ENCODE measurements at regions not wholly inside any gene's neighbourhood (a gene's known extent, or its start where the extent isn't known, plus 50 kb on each side); places are given as distances from the start of the nearest gene placed in this dataset.
"Not testable (repeated sequence)": the region's sequence is repeated elsewhere in the genome, so short reads cannot be mapped to it uniquely, and the experiment has no call there.

DNA sequence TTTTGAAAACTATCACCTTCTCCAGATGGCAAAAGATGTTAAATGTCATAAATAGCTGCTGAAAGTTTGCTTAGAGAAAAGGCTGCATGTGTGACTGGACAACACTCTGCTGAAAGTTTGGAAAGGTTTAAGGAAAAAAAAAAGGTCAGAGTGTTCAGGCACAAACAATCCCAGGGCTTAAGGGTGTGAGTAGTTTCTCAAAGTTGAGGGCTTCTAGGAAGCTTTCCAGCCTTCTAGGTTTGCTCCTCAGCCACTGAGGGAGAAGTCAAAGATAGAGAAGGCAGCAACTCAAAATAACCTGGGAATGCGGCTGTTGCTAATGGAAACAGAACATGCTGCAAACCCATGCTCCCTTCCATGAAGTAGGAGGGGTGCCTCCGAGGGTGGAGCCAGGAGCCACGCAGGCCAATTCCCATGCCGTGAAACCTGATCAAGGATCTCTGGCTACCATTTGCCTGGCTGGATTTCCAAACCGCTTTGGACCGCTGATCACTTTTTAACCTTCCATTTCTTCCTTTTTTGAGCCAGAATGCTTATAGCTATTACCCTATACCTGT lies 88.0 kb downstream of the TEX51 start:
- DNase-seq (ENCODE audit: low read depth, low spot score) (no peak), ATAC-seq (no peak)
- in situ Hi-C loops (cut with HindIII; ENCODE audit: low pct_unique_long_range_greater_than_20kb, low sequenced_read_pairs) (no loop called here), intact Hi-C loops (cut with micrococcal nuclease; ENCODE audit: unreplicated experiment) (no loop called here)
- Histone ChIP-seq H3K4me3 (ENCODE audit: low read depth in 2 of 2, low read length in 2 of 2) (no peak overlapping the region), H3K27me3 (ENCODE audit: control insufficient read depth, insufficient read depth, low read length) (peaks cover 12% of the 10 kb centered on the region), H3K9me3 (ENCODE audit: control insufficient read depth, insufficient read depth, low read depth, low read length) (no peaks in the 10 kb centered on the region), H3K4me1 (ENCODE audit: control insufficient read depth, insufficient read depth, low read length) (no peaks in the 10 kb centered on the region), H3K36me3 (ENCODE audit: control insufficient read depth, insufficient read depth, low read length) (no peaks in the 10 kb centered on the region), H3K27ac (ENCODE audit: low read length) (no peak overlapping the region)
- BruUV-seq (replicated peaks) = no TSS peak
- POLR2A ChIA-PET = no interaction called here
- TF ChIP-seq SIN3A (IDR thresholded peaks at IDR 0.05; ENCODE audit: borderline replicate concordance, insufficient read depth, low read depth, low read length) (no peak), POLR2AphosphoS5 (IDR thresholded peaks at IDR 0.05; ENCODE audit: low read depth, low read length) (no peak), TCF7L2 (IDR thresholded peaks at IDR 0.05; ENCODE audit: low read depth, low read length) (no peak)
- TF ChIP-seq, protein P1, sequence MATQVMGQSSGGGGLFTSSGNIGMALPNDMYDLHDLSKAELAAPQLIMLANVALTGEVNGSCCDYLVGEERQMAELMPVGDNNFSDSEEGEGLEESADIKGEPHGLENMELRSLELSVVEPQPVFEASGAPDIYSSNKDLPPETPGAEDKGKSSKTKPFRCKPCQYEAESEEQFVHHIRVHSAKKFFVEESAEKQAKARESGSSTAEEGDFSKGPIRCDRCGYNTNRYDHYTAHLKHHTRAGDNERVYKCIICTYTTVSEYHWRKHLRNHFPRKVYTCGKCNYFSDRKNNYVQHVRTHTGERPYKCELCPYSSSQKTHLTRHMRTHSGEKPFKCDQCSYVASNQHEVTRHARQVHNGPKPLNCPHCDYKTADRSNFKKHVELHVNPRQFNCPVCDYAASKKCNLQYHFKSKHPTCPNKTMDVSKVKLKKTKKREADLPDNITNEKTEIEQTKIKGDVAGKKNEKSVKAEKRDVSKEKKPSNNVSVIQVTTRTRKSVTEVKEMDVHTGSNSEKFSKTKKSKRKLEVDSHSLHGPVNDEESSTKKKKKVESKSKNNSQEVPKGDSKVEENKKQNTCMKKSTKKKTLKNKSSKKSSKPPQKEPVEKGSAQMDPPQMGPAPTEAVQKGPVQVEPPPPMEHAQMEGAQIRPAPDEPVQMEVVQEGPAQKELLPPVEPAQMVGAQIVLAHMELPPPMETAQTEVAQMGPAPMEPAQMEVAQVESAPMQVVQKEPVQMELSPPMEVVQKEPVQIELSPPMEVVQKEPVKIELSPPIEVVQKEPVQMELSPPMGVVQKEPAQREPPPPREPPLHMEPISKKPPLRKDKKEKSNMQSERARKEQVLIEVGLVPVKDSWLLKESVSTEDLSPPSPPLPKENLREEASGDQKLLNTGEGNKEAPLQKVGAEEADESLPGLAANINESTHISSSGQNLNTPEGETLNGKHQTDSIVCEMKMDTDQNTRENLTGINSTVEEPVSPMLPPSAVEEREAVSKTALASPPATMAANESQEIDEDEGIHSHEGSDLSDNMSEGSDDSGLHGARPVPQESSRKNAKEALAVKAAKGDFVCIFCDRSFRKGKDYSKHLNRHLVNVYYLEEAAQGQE (IDR thresholded peaks at IDR 0.05; ENCODE audit: insufficient read depth in 1 of 2, low read depth in 2 of 2, low read length in 1 of 2) = no peak
- TF ChIP-seq, protein P2, sequence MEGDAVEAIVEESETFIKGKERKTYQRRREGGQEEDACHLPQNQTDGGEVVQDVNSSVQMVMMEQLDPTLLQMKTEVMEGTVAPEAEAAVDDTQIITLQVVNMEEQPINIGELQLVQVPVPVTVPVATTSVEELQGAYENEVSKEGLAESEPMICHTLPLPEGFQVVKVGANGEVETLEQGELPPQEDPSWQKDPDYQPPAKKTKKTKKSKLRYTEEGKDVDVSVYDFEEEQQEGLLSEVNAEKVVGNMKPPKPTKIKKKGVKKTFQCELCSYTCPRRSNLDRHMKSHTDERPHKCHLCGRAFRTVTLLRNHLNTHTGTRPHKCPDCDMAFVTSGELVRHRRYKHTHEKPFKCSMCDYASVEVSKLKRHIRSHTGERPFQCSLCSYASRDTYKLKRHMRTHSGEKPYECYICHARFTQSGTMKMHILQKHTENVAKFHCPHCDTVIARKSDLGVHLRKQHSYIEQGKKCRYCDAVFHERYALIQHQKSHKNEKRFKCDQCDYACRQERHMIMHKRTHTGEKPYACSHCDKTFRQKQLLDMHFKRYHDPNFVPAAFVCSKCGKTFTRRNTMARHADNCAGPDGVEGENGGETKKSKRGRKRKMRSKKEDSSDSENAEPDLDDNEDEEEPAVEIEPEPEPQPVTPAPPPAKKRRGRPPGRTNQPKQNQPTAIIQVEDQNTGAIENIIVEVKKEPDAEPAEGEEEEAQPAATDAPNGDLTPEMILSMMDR (IDR thresholded peaks at IDR 0.05) = no peak
- CTCF ChIA-PET = no interaction called here

DNA sequence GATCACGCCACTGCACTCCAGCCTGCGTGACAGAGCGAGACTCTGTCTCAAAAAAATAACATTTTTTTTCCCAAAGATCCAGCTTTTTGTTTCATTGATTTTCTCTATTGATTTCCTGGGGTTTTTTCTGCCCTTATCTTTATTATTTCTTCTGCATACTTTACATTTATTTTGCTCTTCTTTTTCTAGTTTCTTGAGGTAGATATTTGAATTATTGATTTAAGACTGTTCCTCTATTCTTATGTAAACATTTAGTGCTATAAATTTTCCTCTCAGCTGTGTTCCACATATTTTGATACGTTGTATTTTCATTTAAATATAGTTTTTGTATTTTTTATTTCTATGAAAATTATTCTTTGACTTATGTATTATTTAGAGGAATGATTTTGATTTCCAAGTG lies 89.8 kb downstream of the TEX51 start:
- ATAC-seq (no peak), DNase-seq (ENCODE audit: low read depth, low spot score) (no peak)
- intact Hi-C loops (cut with micrococcal nuclease; ENCODE audit: unreplicated experiment) (no loop called here), in situ Hi-C loops (cut with HindIII; ENCODE audit: low pct_unique_long_range_greater_than_20kb, low sequenced_read_pairs) (no loop called here)
- BruUV-seq (replicated peaks) = no TSS peak
- Histone ChIP-seq H3K9me3 (ENCODE audit: control insufficient read depth, insufficient read depth, low read depth, low read length) (no peaks in the 10 kb centered on the region), H3K27me3 (ENCODE audit: control insufficient read depth, insufficient read depth, low read length) (peaks cover 12% of the 10 kb centered on the region), H3K4me1 (ENCODE audit: control insufficient read depth, insufficient read depth, low read length) (no peaks in the 10 kb centered on the region), H3K36me3 (ENCODE audit: control insufficient read depth, insufficient read depth, low read length) (no peaks in the 10 kb centered on the region), H3K27ac (ENCODE audit: low read length) (no peak overlapping the region), H3K4me3 (ENCODE audit: low read depth in 2 of 2, low read length in 2 of 2) (no peak overlapping the region)
- ChIA-PET CTCF (no interaction called here), POLR2A (interaction anchor here (0.5 kb wide), 1 partner anchor 428 kb away, joined by 6 read pairs; no protein-coding TSS in a partner anchor)
- TF ChIP-seq SIN3A (IDR thresholded peaks at IDR 0.05; ENCODE audit: borderline replicate concordance, insufficient read depth, low read depth, low read length) (no peak), TCF7L2 (IDR thresholded peaks at IDR 0.05; ENCODE audit: low read depth, low read length) (no peak), POLR2AphosphoS5 (IDR thresholded peaks at IDR 0.05; ENCODE audit: low read depth, low read length) (no peak)
- TF ChIP-seq, protein P1 (IDR thresholded peaks at IDR 0.05; ENCODE audit: insufficient read depth in 1 of 2, low read depth in 2 of 2, low read length in 1 of 2) = no peak
- TF ChIP-seq, protein P2 (IDR thresholded peaks at IDR 0.05) = no peak

DNA sequence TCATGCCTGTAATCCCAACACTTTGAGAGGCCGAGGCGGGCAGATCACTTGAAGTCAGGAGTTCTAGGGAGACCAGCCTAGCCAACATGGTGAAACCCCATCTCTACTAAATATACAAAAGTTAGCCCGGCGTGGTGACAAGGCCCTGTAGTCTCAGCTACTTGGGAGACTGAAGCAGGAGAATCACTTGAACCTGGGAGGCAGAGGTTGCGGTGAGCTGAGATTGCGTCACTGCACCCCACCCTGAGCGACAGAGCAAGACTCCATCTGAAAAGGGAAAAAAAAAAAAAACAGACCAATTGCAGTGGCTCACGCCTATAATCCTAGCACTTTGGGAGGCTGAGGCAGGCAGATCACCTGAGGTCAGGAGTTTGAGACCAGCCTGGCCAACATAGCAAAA lies 90.4 kb downstream of the TEX51 start:
- ATAC-seq; intact Hi-C loops (cut with micrococcal nuclease; ENCODE audit: unreplicated experiment); DNase-seq (ENCODE audit: low read depth, low spot score); H3K27ac ChIP-seq (ENCODE audit: low read length); H3K36me3 ChIP-seq (ENCODE audit: control insufficient read depth, insufficient read depth, low read length); in situ Hi-C loops (cut with HindIII; ENCODE audit: low pct_unique_long_range_greater_than_20kb, low sequenced_read_pairs); BruUV-seq (replicated peaks); POLR2A ChIA-PET; H3K4me3 ChIP-seq (ENCODE audit: low read depth in 2 of 2, low read length in 2 of 2); H3K4me1 ChIP-seq (ENCODE audit: control insufficient read depth, insufficient read depth, low read length); H3K9me3 ChIP-seq (ENCODE audit: control insufficient read depth, insufficient read depth, low read depth, low read length); CTCF ChIA-PET: not testable (repeated sequence)
- peaks cover 12% of the 10 kb centered on the region for H3K27me3 ChIP-seq (ENCODE audit: control insufficient read depth, insufficient read depth, low read length)
